EH (cell line): ENCODE measurements at regions not wholly inside any gene's neighbourhood (a gene's known extent, or its start where the extent isn't known, plus 50 kb on each side); places are given as distances from the start of the nearest gene placed in this dataset.

ENCODE experiments used
- DNase-seq: peaks from one replicate; pipeline ENCODE4 v3.0.0-alpha.2; 2015; ENCODE audit warnings: low read depth

GRCh38 chr11:32002311-32002710 is 88.6 kb upstream of the RCN1 start:
- DNase-seq, result peak; percentile 49

GRCh38 chr11:31997955-31998354 is 92.9 kb upstream of the RCN1 start:
- DNase-seq, result no peak

GRCh38 chr11:31996159-31996881 is 94.6 kb upstream of the RCN1 start:
- DNase-seq, result no peak

GRCh38 chr11:31995525-31996094 is 95.3 kb upstream of the RCN1 start:
- peak; percentile 42 for DNase-seq

GRCh38 chr11:31995032-31995431 is 95.8 kb upstream of the RCN1 start:
- no peak for DNase-seq

GRCh38 chr11:31987118-31988005 is 103.5 kb upstream of the RCN1 start:
- no peak for DNase-seq

GRCh38 chr11:31986201-31986889 is 104.5 kb upstream of the RCN1 start:
- no peak for DNase-seq

GRCh38 chr11:31981457-31981856 is 109.4 kb upstream of the RCN1 start:
- peak; percentile 5 for DNase-seq

GRCh38 chr11:31977343-31977742 is 113.5 kb upstream of the RCN1 start:
- DNase-seq, result no peak

- DNase-seq, result peak; percentile 86
Measured at GRCh38 chr11:31974366-31975136, 116.3 kb upstream of the RCN1 start.

GRCh38 chr11:31973172-31973571 is 117.7 kb upstream of the RCN1 start:
- DNase-seq, result no peak

- no peak for DNase-seq
Measured at GRCh38 chr11:31972623-31973022, 118.3 kb upstream of the RCN1 start.

GRCh38 chr11:31969359-31969702 is 121.5 kb upstream of the RCN1 start:
- no peak for DNase-seq

- DNase-seq, result peak; percentile 82
Measured at GRCh38 chr11:31968461-31969358, 122.2 kb upstream of the RCN1 start.

- no peak for DNase-seq
Measured at GRCh38 chr11:31967404-31968130, 123.3 kb upstream of the RCN1 start.

- no peak for DNase-seq
Measured at GRCh38 chr11:31966846-31967245, 124.0 kb upstream of the RCN1 start.

GRCh38 chr11:31964181-31964580 is 126.7 kb upstream of the RCN1 start:
- no peak for DNase-seq

GRCh38 chr11:31960126-31960525 is 130.7 kb upstream of the RCN1 start:
- no peak for DNase-seq

GRCh38 chr11:31959716-31960115 is 131.2 kb upstream of the RCN1 start:
- DNase-seq, result peak; percentile 78
